ENCODE measurements at regions not wholly inside any gene's neighbourhood (a gene's known extent, or its start where the extent isn't known, plus 50 kb on each side); places are given as distances from the start of the nearest gene placed in this dataset.

DNA sequence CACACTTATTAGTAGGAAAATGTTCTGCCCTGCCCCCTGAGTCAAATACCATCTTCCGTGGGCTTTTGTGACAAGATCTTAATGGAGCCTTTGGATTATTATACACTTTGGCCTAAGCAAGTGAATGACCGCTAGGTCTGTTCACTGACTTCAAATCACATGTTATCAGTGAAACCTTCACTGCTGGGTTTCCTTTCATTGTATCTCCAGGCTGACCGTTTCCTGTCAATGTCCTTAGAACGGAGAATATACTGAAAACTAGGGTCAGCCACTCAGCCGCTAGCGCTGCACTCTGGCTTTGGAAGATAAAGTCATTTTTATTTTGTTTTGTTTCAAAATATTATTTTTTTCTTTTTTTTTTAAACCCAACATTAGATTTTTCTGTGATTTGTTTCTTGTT is 107.0 kb upstream of the TLL1 start:
- TF ChIP-seq CTCF (IDR thresholded peaks at IDR 0.05): no peak
- no peak for DNase-seq
- no peaks in the 10 kb centered on the region for H4K20me1 ChIP-seq (ENCODE audit: insufficient read depth, low read length)
- Mint-ChIP-seq H3K9me3 (peaks cover 0 to 8% (median 0%) of the 10 kb centered on the region in 7 donors), H3K4me1 (no peaks in the 10 kb centered on the region), H3K36me3 (no peaks in the 10 kb centered on the region), H3K27ac (no peak overlapping the region), H3K4me3 (no peak overlapping the region), H3K27me3 (ENCODE audit: low read depth in 3 of 3) (no peaks in the 10 kb centered on the region)
- no peak overlapping the region for H3K27ac ChIP-seq (ENCODE audit: low read depth in 1 of 2, low read length in 2 of 2)
- intact Hi-C loops (cut with micrococcal nuclease): no loop called here
- H3K4me3 ChIP-seq (replicated peaks in 1 of 3; ENCODE audit: low read depth in 2 of 3, low read length in 3 of 3): no peak overlapping the region
- H3K4me1 ChIP-seq (ENCODE audit: control insufficient read depth in 1 of 2, insufficient read depth in 2 of 2, low read length in 2 of 2): no peaks in the 10 kb centered on the region
- H3K9ac ChIP-seq (ENCODE audit: insufficient read depth, low read length, poor library complexity, severe bottlenecking): no peak overlapping the region
- no CpG with 5 or more reads among the region's 6 CpGs for WGBS (ENCODE audit: insufficient coverage)
- H2AFZ ChIP-seq (ENCODE audit: insufficient read depth, low read depth, low read length, poor library complexity, severe bottlenecking): no peak overlapping the region
- H3K27me3 ChIP-seq (ENCODE audit: control insufficient read depth in 2 of 2, insufficient read depth in 2 of 2, low read length in 2 of 2): no peaks in the 10 kb centered on the region
- H3K79me2 ChIP-seq (ENCODE audit: insufficient read depth, low read length): no peaks in the 10 kb centered on the region
- no peaks in the 10 kb centered on the region for H3K36me3 ChIP-seq (replicated peaks in 1 of 2; ENCODE audit: control insufficient read depth in 1 of 2, insufficient read depth in 2 of 2, low read length in 2 of 2)
- no peak overlapping the region for H3K4me2 ChIP-seq (replicated peaks; ENCODE audit: extremely low read depth, low read length, poor library complexity, severe bottlenecking)
- no peaks in the 10 kb centered on the region for H3K9me3 ChIP-seq (replicated peaks in 1 of 2; ENCODE audit: control insufficient read depth in 1 of 2, insufficient read depth in 1 of 2, low read length in 2 of 2)

- intact Hi-C loops (cut with micrococcal nuclease): no loop called here
- no peak overlapping the region for H3K4me3 ChIP-seq (replicated peaks in 1 of 3; ENCODE audit: low read depth in 2 of 3, low read length in 3 of 3)
- H3K27me3 ChIP-seq (ENCODE audit: control insufficient read depth in 2 of 2, insufficient read depth in 2 of 2, low read length in 2 of 2): no peaks in the 10 kb centered on the region
- no peaks in the 10 kb centered on the region for H4K20me1 ChIP-seq (ENCODE audit: insufficient read depth, low read length)
- Mint-ChIP-seq H3K9me3 (peaks cover 0 to 8% (median 0%) of the 10 kb centered on the region in 7 donors), H3K36me3 (no peaks in the 10 kb centered on the region), H3K27ac (no peak overlapping the region), H3K4me3 (no peak overlapping the region), H3K4me1 (no peaks in the 10 kb centered on the region), H3K27me3 (ENCODE audit: low read depth in 3 of 3) (no peaks in the 10 kb centered on the region)
- DNase-seq: no peak
- no peaks in the 10 kb centered on the region for H3K9me3 ChIP-seq (replicated peaks in 1 of 2; ENCODE audit: control insufficient read depth in 1 of 2, insufficient read depth in 1 of 2, low read length in 2 of 2)
- H3K27ac ChIP-seq (ENCODE audit: low read depth in 1 of 2, low read length in 2 of 2): no peak overlapping the region
- H2AFZ ChIP-seq (ENCODE audit: insufficient read depth, low read depth, low read length, poor library complexity, severe bottlenecking): no peak overlapping the region
- no peaks in the 10 kb centered on the region for H3K4me1 ChIP-seq (ENCODE audit: control insufficient read depth in 1 of 2, insufficient read depth in 2 of 2, low read length in 2 of 2)
- no peak overlapping the region for H3K9ac ChIP-seq (ENCODE audit: insufficient read depth, low read length, poor library complexity, severe bottlenecking)
- no peaks in the 10 kb centered on the region for H3K36me3 ChIP-seq (replicated peaks in 1 of 2; ENCODE audit: control insufficient read depth in 1 of 2, insufficient read depth in 2 of 2, low read length in 2 of 2)
- WGBS (ENCODE audit: insufficient coverage): no CpG with 5 or more reads among the region's 2 CpGs
- H3K4me2 ChIP-seq (replicated peaks; ENCODE audit: extremely low read depth, low read length, poor library complexity, severe bottlenecking): no peak overlapping the region
- TF ChIP-seq CTCF (IDR thresholded peaks at IDR 0.05): no peak
- H3K79me2 ChIP-seq (ENCODE audit: insufficient read depth, low read length): no peaks in the 10 kb centered on the region
Observed at GRCh38 chr4:165766976-165767375, 106.1 kb upstream of the TLL1 start.

Measured in CD14-positive monocyte (primary cell).